NCI-H524 treated with DMSO at 0.1 percent for 48 hours (cell line): ENCODE measurements at regions not wholly inside any gene's neighbourhood (a gene's known extent, or its start where the extent isn't known, plus 50 kb on each side); places are given as distances from the start of the nearest gene placed in this dataset.
"Not testable (repeated sequence)": the region's sequence is repeated elsewhere in the genome, so short reads cannot be mapped to it uniquely, and the experiment has no call there.

Experiments
- DNase-seq: peaks from one replicate; lab custom pipeline; 2025; lab: John Stamatoyannopoulos, UW

- no peak for DNase-seq
Measured at GRCh38 chr7:94174956-94175355, 170.8 kb upstream of the BET1 start.

GRCh38 chr7:94176694-94177200 is 172.6 kb upstream of the BET1 start:
- no peak for DNase-seq

GRCh38 chr7:94177441-94177840 is 173.3 kb upstream of the BET1 start:
- no peak for DNase-seq

GRCh38 chr7:94178230-94178629 is 174.1 kb upstream of the BET1 start:
- no peak for DNase-seq

- no peak for DNase-seq
Measured at GRCh38 chr7:94179466-94179865, 175.3 kb upstream of the BET1 start.

- DNase-seq = no peak
Measured at GRCh38 chr7:94182066-94182465, 177.9 kb upstream of the BET1 start.

- DNase-seq = no peak
Measured at GRCh38 chr7:94182721-94183120, 178.6 kb upstream of the BET1 start.

- DNase-seq = no peak
Measured at GRCh38 chr7:94183289-94183749, 179.2 kb upstream of the BET1 start.

- DNase-seq = no peak
Measured at GRCh38 chr7:94183891-94184290, 179.7 kb upstream of the BET1 start.

- no peak for DNase-seq
Measured at GRCh38 chr7:94188350-94188749, 184.2 kb upstream of the BET1 start.

GRCh38 chr7:94190599-94191061 is 186.5 kb upstream of the BET1 start:
- DNase-seq = no peak

GRCh38 chr7:94194426-94194825 is 190.3 kb upstream of the BET1 start:
- not testable (repeated sequence) for DNase-seq

- DNase-seq = no peak
Measured at GRCh38 chr7:94195201-94195600, 191.0 kb upstream of the BET1 start.

GRCh38 chr7:94195813-94196212 is 191.7 kb upstream of the BET1 start:
- no peak for DNase-seq

GRCh38 chr7:94205529-94205928 is 189.2 kb upstream of the COL1A2 start:
- no peak for DNase-seq

GRCh38 chr7:94206295-94206694 is 188.4 kb upstream of the COL1A2 start:
- DNase-seq = no peak

- DNase-seq = no peak
Measured at GRCh38 chr7:94212160-94212559, 182.5 kb upstream of the COL1A2 start.

- no peak for DNase-seq
Measured at GRCh38 chr7:94216944-94217461, 177.7 kb upstream of the COL1A2 start.

GRCh38 chr7:94217766-94218165 is 176.9 kb upstream of the COL1A2 start:
- no peak for DNase-seq

- DNase-seq = no peak
Measured at GRCh38 chr7:94222516-94222915, 172.2 kb upstream of the COL1A2 start.

- DNase-seq = peak; percentile 33
Measured at GRCh38 chr7:94223375-94224084, 171.2 kb upstream of the COL1A2 start.

GRCh38 chr7:94228223-94228622 is 166.5 kb upstream of the COL1A2 start:
- DNase-seq = no peak

GRCh38 chr7:94228678-94229077 is 166.0 kb upstream of the COL1A2 start:
- no peak for DNase-seq

GRCh38 chr7:94231305-94231704 is 163.4 kb upstream of the COL1A2 start:
- DNase-seq = no peak
